SK-N-SH (cell line): ENCODE measurements at regions not wholly inside any gene's neighbourhood (a gene's known extent, or its start where the extent isn't known, plus 50 kb on each side); places are given as distances from the start of the nearest gene placed in this dataset.

Experiments used
- CTCF ChIP-seq: fragments of 200-600 bp; sonication (generic); IDR thresholded peaks from 2 replicates; pipeline ENCODE4 v1.6.1; 2017; ENCODE audit warnings: antibody characterized with exemption, mild to moderate bottlenecking, moderate library complexity
- RAD21 ChIP-seq: IDR thresholded peaks from 2 replicates; pipeline ENCODE4 v1.6.1; 2012; ENCODE audit warnings: mild to moderate bottlenecking, low read length
- RCOR1 ChIP-seq: fragments of 150-350 bp; IDR thresholded peaks from 2 replicates; pipeline ENCODE4 v1.6.1; 2017; ENCODE audit warnings: antibody characterized with exemption, low read length
- RFX5 ChIP-seq: IDR thresholded peaks from 2 replicates; pipeline ENCODE4 v1.6.1; 2012; ENCODE audit warnings: mild to moderate bottlenecking, improper control_type of control experiment, low read length
- TF ChIP-seq, protein P1 (sequence below): IDR thresholded peaks from 2 replicates; pipeline ENCODE4 v1.4.0; 2012; ENCODE audit warnings: low read depth, borderline replicate concordance

GRCh38 chr9:79481846-79482477 is 89.8 kb upstream of the TLE4 start:
- TF ChIP-seq, protein P1, sequence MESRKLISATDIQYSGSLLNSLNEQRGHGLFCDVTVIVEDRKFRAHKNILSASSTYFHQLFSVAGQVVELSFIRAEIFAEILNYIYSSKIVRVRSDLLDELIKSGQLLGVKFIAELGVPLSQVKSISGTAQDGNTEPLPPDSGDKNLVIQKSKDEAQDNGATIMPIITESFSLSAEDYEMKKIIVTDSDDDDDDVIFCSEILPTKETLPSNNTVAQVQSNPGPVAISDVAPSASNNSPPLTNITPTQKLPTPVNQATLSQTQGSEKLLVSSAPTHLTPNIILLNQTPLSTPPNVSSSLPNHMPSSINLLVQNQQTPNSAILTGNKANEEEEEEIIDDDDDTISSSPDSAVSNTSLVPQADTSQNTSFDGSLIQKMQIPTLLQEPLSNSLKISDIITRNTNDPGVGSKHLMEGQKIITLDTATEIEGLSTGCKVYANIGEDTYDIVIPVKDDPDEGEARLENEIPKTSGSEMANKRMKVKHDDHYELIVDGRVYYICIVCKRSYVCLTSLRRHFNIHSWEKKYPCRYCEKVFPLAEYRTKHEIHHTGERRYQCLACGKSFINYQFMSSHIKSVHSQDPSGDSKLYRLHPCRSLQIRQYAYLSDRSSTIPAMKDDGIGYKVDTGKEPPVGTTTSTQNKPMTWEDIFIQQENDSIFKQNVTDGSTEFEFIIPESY: no peak
- TF ChIP-seq RAD21 (no peak), CTCF (no peak), RFX5 (no peak), RCOR1 (no peak)
